Effector memory CD4-positive, alpha-beta T cell (primary cell): ENCODE measurements at regions not wholly inside any gene's neighbourhood (a gene's known extent, or its start where the extent isn't known, plus 50 kb on each side); places are given as distances from the start of the nearest gene placed in this dataset.
"Not testable (repeated sequence)": the region's sequence is repeated elsewhere in the genome, so short reads cannot be mapped to it uniquely, and the experiment has no call there.

ENCODE experiments used
- DNase-seq, 3 donors: peaks; one replicate each; pipeline ENCODE4 v3.0.0-alpha.2; 2020
- H3K27ac ChIP-seq: 2 replicates; pipeline ENCODE4 v1.7.0; 2013; ENCODE audit warnings: mild to moderate bottlenecking, low read length, moderate library complexity; ENCODE audit not compliant: insufficient read depth, poor library complexity, severe bottlenecking
- H3K27me3 ChIP-seq: replicated peaks from 2 replicates; pipeline ENCODE4 v1.7.0; 2013; ENCODE audit warnings: mild to moderate bottlenecking, low read length; ENCODE audit not compliant: insufficient read depth, control insufficient read depth, poor library complexity, severe bottlenecking
- H3K36me3 ChIP-seq: 2 replicates; pipeline ENCODE4 v1.7.0; 2013; ENCODE audit warnings: mild to moderate bottlenecking, low read length, moderate library complexity; ENCODE audit not compliant: control insufficient read depth, insufficient read depth
- H3K4me1 ChIP-seq: 2 replicates; pipeline ENCODE4 v1.7.0; 2013; ENCODE audit warnings: low read length, mild to moderate bottlenecking; ENCODE audit not compliant: control insufficient read depth, insufficient read depth, poor library complexity, severe bottlenecking
- H3K4me3 ChIP-seq: 2 replicates; pipeline ENCODE4 v1.7.0; 2013; ENCODE audit warnings: low read length, low read depth, mild to moderate bottlenecking; ENCODE audit not compliant: insufficient read depth, poor library complexity, severe bottlenecking
- H3K9me3 ChIP-seq: 2 replicates; pipeline ENCODE4 v1.7.0; 2013; ENCODE audit warnings: mild to moderate bottlenecking, low read length, moderate library complexity; ENCODE audit not compliant: control insufficient read depth

- H3K27me3 ChIP-seq, DNase-seq, H3K36me3 ChIP-seq, H3K27ac ChIP-seq, H3K9me3 ChIP-seq, H3K4me3 ChIP-seq, H3K4me1 ChIP-seq: not testable (repeated sequence)
These were observed 55.5 kb upstream of the METTL14 start for GRCh38 chr4:118629697-118630096.

DNA sequence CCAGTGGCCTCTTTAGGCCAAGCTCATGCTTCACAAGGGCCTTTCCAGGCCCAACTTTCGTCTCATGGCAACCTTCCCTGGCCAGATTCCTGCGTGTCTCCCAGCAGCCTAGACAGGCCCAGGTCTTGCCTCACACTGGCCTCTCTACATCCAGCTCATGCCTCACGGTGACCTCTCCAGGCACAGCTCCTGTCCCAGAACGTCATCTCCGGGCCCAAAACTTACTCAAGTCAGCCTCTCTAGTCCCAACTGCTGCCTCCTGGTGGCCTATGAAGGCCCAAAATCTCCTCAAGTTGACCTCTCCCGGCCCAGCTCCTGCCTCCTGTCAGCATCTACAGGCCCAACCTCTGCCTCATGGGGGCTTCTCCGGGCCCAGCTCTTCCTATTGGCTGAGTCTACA lies 54.3 kb upstream of the METTL14 start:
- H3K27me3 ChIP-seq, H3K4me1 ChIP-seq, H3K4me3 ChIP-seq, H3K36me3 ChIP-seq, H3K27ac ChIP-seq, DNase-seq, H3K9me3 ChIP-seq: not testable (repeated sequence)

DNA sequence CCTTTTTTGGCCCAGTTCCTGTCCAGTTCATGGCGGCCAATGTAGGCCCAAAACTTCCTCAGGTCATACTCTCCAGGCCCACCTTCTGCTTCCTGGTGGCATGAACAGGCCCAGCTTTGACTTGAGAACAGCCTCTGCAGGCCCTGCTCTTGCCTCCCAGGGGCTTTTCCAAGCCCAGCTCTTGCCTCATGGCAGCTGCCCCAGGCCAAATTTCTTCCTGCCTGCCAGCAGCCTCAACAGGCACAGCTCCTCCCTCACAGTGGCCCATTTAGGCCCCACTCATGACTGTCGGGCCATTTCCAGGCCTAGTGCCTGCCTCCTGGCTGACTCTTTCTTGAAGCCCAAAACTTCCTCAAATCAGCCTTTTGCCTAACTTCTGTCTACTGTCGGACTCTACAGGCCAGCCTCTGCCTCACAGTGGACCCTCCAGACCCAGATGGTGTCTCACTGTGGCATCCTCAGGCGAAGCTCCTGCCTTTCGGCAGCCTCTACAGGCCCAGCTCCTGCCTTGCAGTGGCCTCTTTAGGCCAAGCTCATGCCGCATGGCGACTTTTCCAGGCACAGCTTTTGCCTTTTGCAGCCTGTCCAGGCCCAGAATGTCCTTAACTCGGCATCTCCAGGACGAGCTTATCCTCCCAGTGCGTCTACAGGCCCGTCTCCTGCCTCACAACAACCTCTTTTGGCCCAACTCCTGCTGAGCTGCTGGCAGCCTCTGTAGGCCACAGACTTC lies 53.7 kb upstream of the METTL14 start:
- not testable (repeated sequence) for H3K27ac ChIP-seq, H3K4me1 ChIP-seq, H3K36me3 ChIP-seq, H3K4me3 ChIP-seq, H3K27me3 ChIP-seq, DNase-seq, H3K9me3 ChIP-seq

GRCh38 chr4:118633476-118633875 lies 51.7 kb upstream of the METTL14 start:
- H3K4me3 ChIP-seq, H3K9me3 ChIP-seq, H3K27ac ChIP-seq, H3K27me3 ChIP-seq, H3K4me1 ChIP-seq, DNase-seq, H3K36me3 ChIP-seq: not testable (repeated sequence)

DNA sequence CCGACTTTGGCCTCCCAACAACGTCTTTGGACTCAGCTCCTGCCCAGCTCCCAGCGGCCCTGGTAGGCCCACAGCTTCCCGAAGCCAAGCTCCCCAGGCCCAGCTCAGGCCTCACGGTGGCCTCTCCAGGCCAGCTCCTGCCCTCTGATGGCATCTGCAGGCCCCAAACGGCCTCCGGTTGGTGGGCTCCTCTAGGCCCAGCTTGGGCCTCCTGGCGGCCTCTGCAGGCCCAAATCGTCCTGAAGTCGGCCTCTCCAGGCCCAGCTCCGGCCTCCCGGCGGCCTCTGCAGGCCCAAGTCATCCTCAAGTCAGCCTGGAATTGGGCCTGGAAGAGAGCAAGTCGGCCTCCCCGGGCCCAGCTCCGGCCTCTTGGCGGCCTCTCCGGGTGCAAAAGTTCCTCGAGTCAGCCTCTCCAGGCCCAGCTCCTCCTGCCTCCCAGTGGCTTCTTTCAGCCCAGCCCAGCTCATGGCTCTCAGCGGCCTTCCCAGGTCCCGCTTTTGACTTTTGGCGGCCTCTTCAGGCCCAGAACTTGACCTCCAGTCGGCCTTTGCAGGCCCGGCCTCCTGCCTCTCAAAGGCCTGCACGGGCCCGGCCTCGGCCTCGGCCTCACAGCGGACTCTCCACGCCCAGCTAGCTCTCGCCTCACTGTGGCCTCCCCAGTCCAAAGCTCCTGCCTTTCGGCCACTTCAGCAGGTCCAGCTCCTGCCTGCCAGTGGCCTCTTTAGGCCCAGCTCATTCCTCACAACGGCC lies 50.9 kb upstream of the METTL14 start:
- not testable (repeated sequence) for H3K4me1 ChIP-seq, H3K4me3 ChIP-seq, DNase-seq, H3K27me3 ChIP-seq, H3K27ac ChIP-seq, H3K9me3 ChIP-seq, H3K36me3 ChIP-seq
